HepG2 (cell line): ENCODE measurements at regions not wholly inside any gene's neighbourhood (a gene's known extent, or its start where the extent isn't known, plus 50 kb on each side); places are given as distances from the start of the nearest gene placed in this dataset.

Experiments used
- ADNP ChIP-seq: sonication (generic); formaldehyde crosslinking; IDR thresholded peaks from 2 replicates; pipeline ENCODE4 v1.4.0; 2020; ENCODE audit warnings: missing genetic modification reagents
- HNRNPUL1 ChIP-seq: fragments of 200-400 bp; formaldehyde crosslinking; IDR thresholded peaks from 2 replicates; pipeline ENCODE4 v1.6.1; 2017; ENCODE audit warnings: low read depth, mild to moderate bottlenecking, low read length, moderate library complexity
- MAZ ChIP-seq, 2 experiments: sonication (generic) in 1 of 2; formaldehyde crosslinking in 1 of 2; IDR thresholded peaks; 2 replicates each; pipeline versions ENCODE4 v1.5.0 to v1.6.1; 2012 to 2020; ENCODE audit warnings: low read depth in 2 of 2, mild to moderate bottlenecking in 2 of 2, borderline replicate concordance in 1 of 2, improper control_type of control experiment in 1 of 2, low read length in 1 of 2, missing genetic modification reagents in 1 of 2, moderate library complexity in 1 of 2
- MYNN ChIP-seq: sonication (generic); formaldehyde crosslinking; IDR thresholded peaks from 2 replicates; pipeline ENCODE4 v1.4.0; 2020; ENCODE audit warnings: mild to moderate bottlenecking, low read depth, missing genetic modification reagents
- NFE2 ChIP-seq: sonication (generic); formaldehyde crosslinking; IDR thresholded peaks from 2 replicates; pipeline ENCODE4 v1.4.0; 2020; ENCODE audit warnings: missing genetic modification reagents
- ZNF782 ChIP-seq: sonication (generic); formaldehyde crosslinking; IDR thresholded peaks from 2 replicates; pipeline ENCODE4 v1.4.0; 2020; ENCODE audit warnings: missing genetic modification reagents, mild to moderate bottlenecking, borderline replicate concordance
- TF ChIP-seq, protein P1 (sequence below): sonication (generic); formaldehyde crosslinking; IDR thresholded peaks from 2 replicates; pipeline ENCODE4 v1.5.0; 2020; ENCODE audit warnings: mild to moderate bottlenecking, missing genetic modification reagents, moderate library complexity

DNA sequence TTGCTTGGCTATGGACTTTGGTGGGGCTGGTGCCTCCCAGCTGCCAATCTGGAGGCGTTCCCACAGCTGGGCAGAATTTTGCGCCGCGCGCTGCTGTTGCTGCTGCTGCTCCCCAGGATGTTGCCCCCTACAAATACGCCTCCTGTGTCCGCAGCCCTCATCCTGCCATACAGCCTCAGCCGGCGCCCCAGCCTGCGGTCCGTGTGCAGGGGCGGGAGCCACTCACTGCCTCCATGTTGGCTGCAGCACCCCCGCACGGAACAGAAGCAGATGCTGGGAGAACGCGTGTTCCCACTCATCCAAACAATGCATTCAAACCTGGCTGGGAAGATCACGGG, 197.7 kb upstream of the MCTP2 start:
- TF ChIP-seq MAZ (IDR thresholded peaks at IDR 0.05; ENCODE audit: borderline replicate concordance, low read depth, low read length) (no peak), MAZ (CRISPR knock-in tag; IDR thresholded peaks at IDR 0.05; ENCODE audit: low read depth) (no peak), ADNP (CRISPR knock-in tag) (no peak), NFE2 (CRISPR knock-in tag) (no peak), ZNF782 (no peak), HNRNPUL1 (no peak), MYNN (CRISPR knock-in tag) (no peak)
- TF ChIP-seq, protein P1, sequence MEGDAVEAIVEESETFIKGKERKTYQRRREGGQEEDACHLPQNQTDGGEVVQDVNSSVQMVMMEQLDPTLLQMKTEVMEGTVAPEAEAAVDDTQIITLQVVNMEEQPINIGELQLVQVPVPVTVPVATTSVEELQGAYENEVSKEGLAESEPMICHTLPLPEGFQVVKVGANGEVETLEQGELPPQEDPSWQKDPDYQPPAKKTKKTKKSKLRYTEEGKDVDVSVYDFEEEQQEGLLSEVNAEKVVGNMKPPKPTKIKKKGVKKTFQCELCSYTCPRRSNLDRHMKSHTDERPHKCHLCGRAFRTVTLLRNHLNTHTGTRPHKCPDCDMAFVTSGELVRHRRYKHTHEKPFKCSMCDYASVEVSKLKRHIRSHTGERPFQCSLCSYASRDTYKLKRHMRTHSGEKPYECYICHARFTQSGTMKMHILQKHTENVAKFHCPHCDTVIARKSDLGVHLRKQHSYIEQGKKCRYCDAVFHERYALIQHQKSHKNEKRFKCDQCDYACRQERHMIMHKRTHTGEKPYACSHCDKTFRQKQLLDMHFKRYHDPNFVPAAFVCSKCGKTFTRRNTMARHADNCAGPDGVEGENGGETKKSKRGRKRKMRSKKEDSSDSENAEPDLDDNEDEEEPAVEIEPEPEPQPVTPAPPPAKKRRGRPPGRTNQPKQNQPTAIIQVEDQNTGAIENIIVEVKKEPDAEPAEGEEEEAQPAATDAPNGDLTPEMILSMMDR (CRISPR knock-in tag), result no peak
